ENCODE measurements at regions not wholly inside any gene's neighbourhood (a gene's known extent, or its start where the extent isn't known, plus 50 kb on each side); places are given as distances from the start of the nearest gene placed in this dataset.

- DNase-seq (ENCODE audit: low spot score): no peak
These were observed 610.2 kb downstream of the ZNF385D start for GRCh38 chr3:21140785-21141184.

DNA sequence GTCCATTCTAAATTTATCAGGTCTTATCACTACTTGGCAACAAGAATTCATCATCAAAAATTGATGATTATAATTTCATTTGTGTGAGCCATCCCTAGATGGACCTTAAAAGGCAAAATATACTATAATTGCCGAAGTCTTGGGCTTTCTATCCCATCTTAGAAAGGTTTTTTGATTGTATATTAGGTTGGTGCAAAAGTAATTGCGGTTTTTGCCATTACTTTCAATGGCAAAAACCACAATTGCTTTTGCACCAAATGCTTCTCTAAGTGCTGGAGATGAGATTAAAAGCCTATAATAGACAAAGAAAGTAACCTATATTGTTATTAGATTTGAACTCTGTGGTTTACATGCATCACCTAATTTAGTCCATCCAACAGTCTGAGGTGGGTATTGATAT, 612.9 kb downstream of the ZNF385D start:
- no peak for DNase-seq (ENCODE audit: low spot score)

DNA sequence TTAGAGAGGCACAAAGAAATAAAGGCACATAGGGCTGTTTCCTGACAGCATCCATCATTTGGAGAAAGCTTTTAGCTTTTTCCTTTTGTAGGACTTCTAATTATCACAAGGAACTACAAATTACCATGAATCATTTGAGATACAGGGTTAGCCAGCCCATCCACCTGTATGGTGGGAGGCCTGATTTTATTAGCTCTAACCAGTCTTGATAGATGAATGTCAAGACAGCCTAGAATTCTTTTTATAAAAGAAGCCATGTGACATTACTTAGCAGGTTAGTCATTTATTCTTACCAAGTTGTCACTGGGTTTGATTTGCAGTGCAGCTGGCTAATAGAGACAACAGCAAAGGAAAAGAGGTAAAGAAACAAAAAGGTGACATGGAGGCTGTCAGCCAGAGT, 618.1 kb downstream of the ZNF385D start:
- DNase-seq (ENCODE audit: low spot score): no peak

DNA sequence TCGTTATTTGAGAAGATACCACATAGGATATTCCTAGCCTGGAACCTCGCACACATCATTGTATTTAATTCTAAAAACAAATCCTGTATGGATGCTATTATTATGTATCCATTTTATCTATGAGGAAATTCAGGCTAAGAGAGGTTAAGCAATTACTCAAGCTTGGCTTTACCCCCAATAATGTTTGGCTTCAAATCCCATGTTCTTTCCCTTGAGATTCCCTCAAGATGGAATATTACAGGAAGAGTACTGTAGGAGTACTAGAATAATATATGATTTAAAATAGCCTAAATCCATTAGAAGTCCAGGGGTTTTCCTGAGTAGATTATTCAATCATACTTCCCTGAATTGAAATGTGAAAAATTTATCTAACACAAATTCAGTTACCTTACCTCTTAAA, 630.2 kb downstream of the ZNF385D start:
- no peak for DNase-seq (ENCODE audit: low spot score)

GRCh38 chr3:21117370-21117769, 633.6 kb downstream of the ZNF385D start:
- DNase-seq (ENCODE audit: low spot score): no peak

GRCh38 chr3:21109056-21109455, 642.0 kb downstream of the ZNF385D start:
- DNase-seq (ENCODE audit: low spot score): no peak

- DNase-seq (ENCODE audit: low spot score): no peak
These were observed 645.2 kb downstream of the ZNF385D start for GRCh38 chr3:21105784-21106183.

- DNase-seq (ENCODE audit: low spot score): no peak
These were observed 650.2 kb downstream of the ZNF385D start for GRCh38 chr3:21100656-21101359.

DNA sequence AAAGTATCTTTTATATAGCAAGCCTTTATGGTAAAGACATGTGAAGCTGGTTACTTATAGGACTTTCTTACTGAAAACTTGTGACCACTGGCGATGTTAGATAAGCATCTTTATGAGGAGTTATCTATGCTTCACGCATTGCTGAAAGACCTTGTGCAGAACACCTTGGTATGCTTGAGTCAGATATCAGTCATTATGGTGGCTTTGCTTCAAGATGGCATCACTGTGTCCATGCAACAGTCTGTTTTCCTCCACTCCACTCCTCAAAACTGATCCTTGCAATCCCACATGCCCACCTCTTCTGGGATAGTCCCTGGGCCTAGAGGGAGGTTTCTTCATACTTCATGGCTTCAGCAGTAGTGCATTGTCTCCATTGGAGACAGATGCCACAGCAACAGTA, 656.3 kb downstream of the ZNF385D start:
- DNase-seq (ENCODE audit: low spot score): no peak

- DNase-seq (ENCODE audit: low spot score): no peak
These were observed 677.4 kb downstream of the ZNF385D start for GRCh38 chr3:21073561-21073960.

GRCh38 chr3:21067031-21067813, 683.8 kb downstream of the ZNF385D start:
- no peak for DNase-seq (ENCODE audit: low spot score)

DNA sequence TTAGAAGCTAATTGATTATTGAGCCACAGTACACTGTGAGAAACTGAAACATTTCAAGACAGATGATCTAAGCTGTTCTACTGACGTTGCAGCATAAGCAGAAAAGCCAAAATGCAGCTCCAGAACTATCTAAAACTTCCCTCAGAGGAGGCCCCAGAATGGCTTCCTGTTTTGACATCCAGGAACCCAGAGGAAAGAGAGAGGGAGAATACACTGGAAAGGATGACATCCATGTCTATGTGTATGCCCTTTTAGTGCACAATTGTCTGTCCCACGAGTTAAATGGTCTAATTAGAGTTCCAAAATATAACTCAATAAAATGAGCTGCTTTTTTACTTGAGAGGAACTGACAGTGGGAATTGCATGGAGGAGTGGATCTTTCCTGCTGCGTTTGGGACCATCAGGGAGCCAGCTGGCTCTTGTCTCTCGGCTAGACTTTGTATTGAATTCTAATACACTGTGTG, 688.1 kb downstream of the ZNF385D start:
- DNase-seq (ENCODE audit: low spot score): no peak

GRCh38 chr3:21059404-21059803, 691.6 kb downstream of the ZNF385D start:
- no peak for DNase-seq (ENCODE audit: low spot score)

- no peak for DNase-seq (ENCODE audit: low spot score)
These were observed 694.7 kb downstream of the ZNF385D start for GRCh38 chr3:21056293-21056692.

DNA sequence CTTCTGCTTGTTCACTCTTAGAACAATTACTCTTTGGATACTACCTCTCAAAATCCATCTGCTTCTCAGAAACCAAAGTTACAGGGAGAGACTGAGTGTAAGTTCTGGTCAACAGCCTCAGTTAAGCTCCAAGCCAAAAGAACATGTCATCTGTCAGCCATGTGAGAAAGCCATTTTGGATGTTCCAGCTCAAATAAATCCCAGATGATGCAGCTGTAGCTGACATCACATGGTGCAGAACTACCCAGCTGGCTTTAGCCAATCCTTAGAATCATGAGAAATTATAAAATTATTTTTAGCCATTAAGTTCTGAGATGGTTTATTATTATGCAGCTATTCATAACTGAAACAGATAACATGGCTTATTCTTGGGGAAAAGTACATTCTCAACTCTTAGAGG, 696.0 kb downstream of the ZNF385D start:
- DNase-seq (ENCODE audit: low spot score): no peak

DNA sequence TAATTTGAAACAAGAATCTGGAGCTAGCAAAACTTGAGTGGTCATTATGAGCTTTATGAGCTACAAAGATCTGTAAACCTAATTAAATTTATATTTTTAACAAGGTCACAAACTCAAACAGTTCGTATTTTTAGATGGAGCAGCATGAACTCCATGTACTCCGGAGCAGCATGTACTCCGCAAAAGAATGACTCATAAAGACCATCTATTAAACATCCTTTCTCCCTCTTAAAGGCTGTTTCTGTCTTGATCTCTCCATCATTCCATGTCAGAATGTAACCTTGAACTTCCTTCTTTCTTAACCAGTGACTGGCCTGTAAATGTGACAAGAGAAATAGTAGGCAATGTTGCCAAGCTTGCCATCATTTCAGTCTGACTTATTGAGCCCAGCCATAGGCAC, 696.9 kb downstream of the ZNF385D start:
- no peak for DNase-seq (ENCODE audit: low spot score)

- DNase-seq (ENCODE audit: low spot score): no peak
These were observed 701.5 kb downstream of the ZNF385D start for GRCh38 chr3:21049334-21050062.

- no peak for DNase-seq (ENCODE audit: low spot score)
These were observed 707.9 kb downstream of the ZNF385D start for GRCh38 chr3:21043139-21043538.

GRCh38 chr3:21042184-21042583, 708.8 kb downstream of the ZNF385D start:
- DNase-seq (ENCODE audit: low spot score): no peak

GRCh38 chr3:21041621-21042020, 709.4 kb downstream of the ZNF385D start:
- DNase-seq (ENCODE audit: low spot score): no peak

DNA sequence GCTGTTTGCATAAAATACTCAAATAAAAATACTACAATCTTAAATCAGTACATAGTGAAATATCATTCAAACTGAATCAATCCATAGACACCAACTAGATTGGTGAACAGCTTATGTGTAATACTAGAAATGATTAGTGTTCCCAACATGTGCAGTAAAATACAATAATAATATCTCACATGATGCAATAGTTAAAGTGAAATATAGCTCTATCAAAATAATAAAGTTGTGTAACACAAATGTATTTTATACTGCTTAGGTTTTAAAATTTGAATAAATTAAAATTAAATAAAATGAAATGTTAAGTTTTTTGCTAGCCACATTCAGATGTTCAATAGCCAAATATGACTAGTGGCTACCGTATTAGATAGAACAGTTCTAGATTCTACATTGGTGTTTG, 714.1 kb downstream of the ZNF385D start:
- DNase-seq (ENCODE audit: low spot score): no peak

GRCh38 chr3:21028412-21028811, 722.6 kb downstream of the ZNF385D start:
- no peak for DNase-seq (ENCODE audit: low spot score)

DNA sequence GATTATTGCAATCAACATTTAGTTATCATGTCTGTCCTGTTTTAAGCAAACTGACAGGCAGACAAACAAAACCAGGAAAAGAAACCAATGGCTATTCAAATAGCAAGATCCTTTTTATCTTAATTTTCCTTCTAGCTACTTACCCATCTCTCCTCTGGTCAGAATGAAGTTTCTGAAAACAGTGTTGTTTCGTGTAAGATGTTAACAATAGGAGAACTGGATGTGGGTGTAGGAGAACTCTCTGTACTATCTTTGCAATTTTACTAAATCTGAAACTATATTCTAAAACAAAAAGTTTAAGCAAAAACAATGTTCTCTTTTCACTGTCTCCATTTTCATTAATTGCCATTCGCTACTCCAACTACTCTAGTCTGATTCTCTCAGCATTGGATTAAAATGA, 726.4 kb downstream of the ZNF385D start:
- DNase-seq (ENCODE audit: low spot score): no peak

Data from ecto neural progenitor cell (in vitro differentiated cells).